ENCODE measurements at regions not wholly inside any gene's neighbourhood (a gene's known extent, or its start where the extent isn't known, plus 50 kb on each side); places are given as distances from the start of the nearest gene placed in this dataset.

DNA sequence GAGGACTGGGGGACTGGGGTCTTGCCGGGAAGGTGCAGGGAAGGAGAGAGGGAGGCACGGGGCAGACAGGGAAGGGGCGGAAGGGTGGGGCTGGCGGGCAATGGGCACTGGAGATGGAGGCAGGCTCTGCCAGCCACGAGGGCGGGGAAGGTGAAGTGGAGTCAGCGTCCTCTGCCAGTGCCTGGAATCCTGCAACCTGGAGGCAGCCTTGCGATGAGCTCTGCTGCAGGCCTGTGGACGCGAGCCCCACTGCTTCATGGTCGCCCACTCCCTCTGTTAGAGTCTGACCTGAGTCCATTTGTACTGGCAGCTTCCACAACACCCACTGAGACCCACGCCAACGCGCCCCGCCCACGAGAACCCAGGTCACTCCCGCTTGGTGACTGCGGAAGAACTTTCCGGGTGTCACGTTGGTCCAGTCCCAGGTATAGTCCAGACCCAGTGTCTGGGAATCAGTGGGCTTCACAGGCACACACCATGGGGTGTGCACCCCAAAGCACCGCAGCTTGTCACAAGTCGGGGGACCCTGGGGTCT lies 106.4 kb upstream of the PPP1R26 start:
- TF ChIP-seq, protein P1, sequence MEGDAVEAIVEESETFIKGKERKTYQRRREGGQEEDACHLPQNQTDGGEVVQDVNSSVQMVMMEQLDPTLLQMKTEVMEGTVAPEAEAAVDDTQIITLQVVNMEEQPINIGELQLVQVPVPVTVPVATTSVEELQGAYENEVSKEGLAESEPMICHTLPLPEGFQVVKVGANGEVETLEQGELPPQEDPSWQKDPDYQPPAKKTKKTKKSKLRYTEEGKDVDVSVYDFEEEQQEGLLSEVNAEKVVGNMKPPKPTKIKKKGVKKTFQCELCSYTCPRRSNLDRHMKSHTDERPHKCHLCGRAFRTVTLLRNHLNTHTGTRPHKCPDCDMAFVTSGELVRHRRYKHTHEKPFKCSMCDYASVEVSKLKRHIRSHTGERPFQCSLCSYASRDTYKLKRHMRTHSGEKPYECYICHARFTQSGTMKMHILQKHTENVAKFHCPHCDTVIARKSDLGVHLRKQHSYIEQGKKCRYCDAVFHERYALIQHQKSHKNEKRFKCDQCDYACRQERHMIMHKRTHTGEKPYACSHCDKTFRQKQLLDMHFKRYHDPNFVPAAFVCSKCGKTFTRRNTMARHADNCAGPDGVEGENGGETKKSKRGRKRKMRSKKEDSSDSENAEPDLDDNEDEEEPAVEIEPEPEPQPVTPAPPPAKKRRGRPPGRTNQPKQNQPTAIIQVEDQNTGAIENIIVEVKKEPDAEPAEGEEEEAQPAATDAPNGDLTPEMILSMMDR (IDR thresholded peaks at IDR 0.05; ENCODE audit: poor library complexity, severe bottlenecking) = no peak
- TF ChIP-seq SMC3 (conservative IDR thresholded peaks at IDR 0.05; ENCODE audit: poor library complexity) = no peak
- TF ChIP-seq EZH2 (IDR thresholded peaks at IDR 0.05; ENCODE audit: borderline replicate concordance, insufficient read depth, low read length, poor library complexity, severe bottlenecking) = no peak
- no peak for TF ChIP-seq POLR2AphosphoS5 (IDR thresholded peaks at IDR 0.05)
